ENCODE measurements at regions not wholly inside any gene's neighbourhood (a gene's known extent, or its start where the extent isn't known, plus 50 kb on each side); places are given as distances from the start of the nearest gene placed in this dataset.

GRCh38 chr20:55584964-55585363, 420.4 kb downstream of the CBLN4 start:
- TF ChIP-seq CTCF (IDR thresholded peaks at IDR 0.05), result no peak
- no peak for TF ChIP-seq POLR2AphosphoS5 (IDR thresholded peaks at IDR 0.05)

Measured in prostate gland (tissue), 2 donors.